Tibial nerve (tissue), 4 donors: ENCODE measurements at regions not wholly inside any gene's neighbourhood (a gene's known extent, or its start where the extent isn't known, plus 50 kb on each side); places are given as distances from the start of the nearest gene placed in this dataset.

Source experiments
- CTCF ChIP-seq, 5 experiments: fragments of 200-600 bp in 3 of 5; fragments of 450-650 bp in 2 of 5; sonication (generic) in 3 of 5; IDR thresholded peaks; one replicate each; pipeline ENCODE4 v1.5.1; 2016 to 2019; ENCODE audit warnings: antibody characterized with exemption in 5 of 5, mild to moderate bottlenecking in 3 of 5, moderate library complexity in 2 of 5
- EP300 ChIP-seq, 2 donors: sonication (generic); formaldehyde crosslinking; IDR thresholded peaks; one replicate each; pipeline ENCODE4 v1.6.1; 2017; ENCODE audit warnings: antibody characterized with exemption in 2 of 2, mild to moderate bottlenecking in 1 of 2
- POLR2A ChIP-seq, 2 donors: fragments of 450-650 bp; IDR thresholded peaks; one replicate each; pipeline ENCODE4 v1.6.1; 2017; ENCODE audit warnings: antibody characterized with exemption in 2 of 2, mild to moderate bottlenecking in 2 of 2, moderate library complexity in 2 of 2

GRCh38 chr11:82049199-82049598, 684.5 kb downstream of the FAM181B start:
- TF ChIP-seq CTCF (IDR thresholded peaks at IDR 0.05): no peak
- no peak for TF ChIP-seq POLR2A (IDR thresholded peaks at IDR 0.05)
- TF ChIP-seq EP300 (IDR thresholded peaks at IDR 0.05): no peak
